Uterus (tissue), 3 donors: ENCODE measurements at regions not wholly inside any gene's neighbourhood (a gene's known extent, or its start where the extent isn't known, plus 50 kb on each side); places are given as distances from the start of the nearest gene placed in this dataset.
"Not testable (repeated sequence)": the region's sequence is repeated elsewhere in the genome, so short reads cannot be mapped to it uniquely, and the experiment has no call there.

Source experiments
- DNase-seq, 2 donors: peaks; one replicate each; pipeline ENCODE4 v3.0.0-alpha.2; 2019 to 2020
- H3K27ac ChIP-seq, 2 donors: fragments of 200-600 bp; sonication (generic); 1 replicate in 1 of 2; 2 replicates in 1 of 2; pipeline ENCODE4 v1.5.1; 2016 to 2018
- H3K27me3 ChIP-seq, 2 donors: fragments of 200-600 bp; sonication (generic); one replicate each; pipeline ENCODE4 v1.5.1; 2018 to 2019; ENCODE audit warnings: control low read depth in 1 of 2
- H3K36me3 ChIP-seq, 2 donors: fragments of 200-600 bp; sonication (generic); one replicate each; pipeline ENCODE4 v1.5.1; 2019; ENCODE audit warnings: control low read depth in 1 of 2
- H3K4me1 ChIP-seq, 2 donors: fragments of 200-600 bp; sonication (generic); one replicate each; pipeline ENCODE4 v1.5.1; 2018 to 2019; ENCODE audit warnings: control low read depth in 1 of 2
- H3K4me3 ChIP-seq, 2 donors: fragments of 200-600 bp; sonication (generic); 1 replicate in 1 of 2; 2 replicates in 1 of 2; pipeline ENCODE4 v1.5.1; 2018 to 2019; ENCODE audit warnings: mild to moderate bottlenecking in 1 of 2
- H3K9me3 ChIP-seq, 2 donors: fragments of 200-600 bp; sonication (generic); one replicate each; pipeline ENCODE4 v1.5.1; 2019; ENCODE audit warnings: control low read depth in 1 of 2
- CTCF ChIP-seq, 4 experiments: fragments of 200-600 bp in 2 of 4; fragments of 450-650 bp in 2 of 4; sonication (generic) in 2 of 4; IDR thresholded peaks; one replicate each; pipeline ENCODE4 v1.5.1; 2016 to 2019; ENCODE audit warnings: antibody characterized with exemption in 4 of 4, mild to moderate bottlenecking in 2 of 4, moderate library complexity in 1 of 4
- POLR2A ChIP-seq, 2 donors: fragments of 450-650 bp; IDR thresholded peaks; one replicate each; pipeline ENCODE4 v1.6.1; 2016; ENCODE audit warnings: antibody characterized with exemption in 2 of 2, mild to moderate bottlenecking in 1 of 2, moderate library complexity in 1 of 2
- intact Hi-C: fragments of 100-400 bp; cut with DNase I; formaldehyde crosslinking; loops from one replicate; pipeline ENCODE4 v1.15.1; 2023; ENCODE audit warnings: low total_unique reads
- donor health status: DM: yes; HTN: yes; CAD: no.

GRCh38 chrX:42290608-42291007 is 367.3 kb upstream of the CASK start:
- TF ChIP-seq POLR2A (IDR thresholded peaks at IDR 0.05): no peak
- TF ChIP-seq CTCF (IDR thresholded peaks at IDR 0.05): no peak
- Histone ChIP-seq H3K9me3 (no peaks in the 10 kb centered on the region), H3K4me1 (no peaks in the 10 kb centered on the region), H3K27ac (no peak overlapping the region), H3K27me3 (no peaks in the 10 kb centered on the region), H3K36me3 (no peaks in the 10 kb centered on the region), H3K4me3 (no peak overlapping the region)
- intact Hi-C loops: no loop called here
- DNase-seq: no peak

DNA sequence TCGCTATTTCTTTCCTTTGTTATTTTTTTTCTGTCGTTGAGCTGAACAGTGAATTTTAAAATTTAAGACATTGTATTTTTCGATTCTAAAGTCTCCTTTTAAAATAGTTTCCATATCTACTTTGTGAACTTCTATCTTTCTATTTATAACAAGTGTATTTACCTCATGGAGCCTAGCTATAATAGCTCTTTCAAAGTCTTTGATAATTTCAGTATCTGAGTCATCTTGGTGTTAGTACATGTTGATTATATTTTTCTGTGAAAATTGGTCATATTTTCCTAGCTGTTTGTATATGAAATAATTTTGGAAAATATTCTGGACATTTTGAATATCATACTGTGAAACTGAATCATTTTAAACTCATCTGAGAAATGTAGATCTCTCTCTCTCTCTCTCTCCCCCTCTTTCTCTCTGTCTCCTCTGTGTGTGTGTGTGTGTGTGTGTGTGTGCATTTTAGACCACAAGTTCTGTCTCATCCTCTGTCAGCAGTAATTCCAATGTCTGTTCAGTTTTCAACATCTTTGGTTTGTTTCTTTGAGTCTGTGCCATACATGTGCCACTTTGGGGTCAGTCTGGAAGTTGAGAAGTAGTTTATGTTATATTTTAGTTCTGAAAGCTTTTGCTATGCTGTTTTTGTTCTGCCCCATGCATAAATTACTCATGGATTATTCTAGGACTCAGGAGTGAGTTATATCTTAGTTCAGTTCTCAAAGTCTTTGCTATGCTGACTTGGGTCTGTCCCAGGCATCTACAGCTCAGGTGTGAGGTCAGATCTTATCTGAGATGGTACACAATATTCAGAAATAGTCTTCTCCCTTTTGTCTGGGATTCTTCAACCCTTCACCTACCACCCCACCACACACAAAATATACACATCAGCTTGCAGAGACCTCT is 366.4 kb upstream of the CASK start:
- Histone ChIP-seq H3K27me3 (no peaks in the 10 kb centered on the region), H3K27ac (no peak overlapping the region), H3K36me3 (no peaks in the 10 kb centered on the region), H3K9me3 (no peaks in the 10 kb centered on the region), H3K4me3 (no peak overlapping the region), H3K4me1 (no peaks in the 10 kb centered on the region)
- no peak for TF ChIP-seq POLR2A (IDR thresholded peaks at IDR 0.05)
- TF ChIP-seq CTCF (IDR thresholded peaks at IDR 0.05): no peak
- DNase-seq: no peak
- intact Hi-C loops: no loop called here

DNA sequence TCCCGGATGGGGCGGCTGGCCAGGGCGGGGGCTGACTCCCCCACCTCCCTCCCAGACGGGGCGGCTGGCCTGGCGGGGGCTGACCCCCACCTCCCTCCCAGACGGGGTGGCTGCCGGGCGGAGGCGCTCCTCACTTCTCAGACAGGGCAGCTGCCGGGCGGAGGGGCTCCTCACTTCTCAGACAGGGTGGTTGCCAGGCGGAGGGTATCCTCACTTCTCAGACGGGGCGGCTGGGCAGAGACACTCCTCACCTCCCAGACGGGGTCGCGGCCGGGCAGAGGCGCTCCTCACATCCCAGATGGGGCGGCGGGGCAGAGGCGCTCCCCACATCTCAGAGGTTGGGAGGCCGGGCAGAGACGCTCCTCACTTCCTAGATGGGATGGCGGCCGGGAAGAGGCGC is 362.3 kb upstream of the CASK start:
- H3K4me1 ChIP-seq, H3K27me3 ChIP-seq, H3K9me3 ChIP-seq, H3K36me3 ChIP-seq, H3K27ac ChIP-seq, intact Hi-C loops, H3K4me3 ChIP-seq, DNase-seq: not testable (repeated sequence)

GRCh38 chrX:42276982-42277690 is 353.8 kb upstream of the CASK start:
- no peaks in the 10 kb centered on the region for H3K27me3 ChIP-seq
- no peaks in the 10 kb centered on the region for H3K36me3 ChIP-seq
- no peaks in the 10 kb centered on the region for H3K9me3 ChIP-seq
- no peak overlapping the region for H3K27ac ChIP-seq
- no peaks in the 10 kb centered on the region for H3K4me1 ChIP-seq
- no peak for TF ChIP-seq POLR2A (IDR thresholded peaks at IDR 0.05)
- no peak for DNase-seq
- intact Hi-C loops: no loop called here
- H3K4me3 ChIP-seq: no peak overlapping the region

- no peak overlapping the region for H3K27ac ChIP-seq
- no peaks in the 10 kb centered on the region for H3K9me3 ChIP-seq
- no peaks in the 10 kb centered on the region for H3K36me3 ChIP-seq
- no peak overlapping the region for H3K4me3 ChIP-seq
- no peaks in the 10 kb centered on the region for H3K27me3 ChIP-seq
- TF ChIP-seq CTCF (IDR thresholded peaks at IDR 0.05) (no peak), POLR2A (IDR thresholded peaks at IDR 0.05) (no peak)
- intact Hi-C loops: no loop called here
- no peaks in the 10 kb centered on the region for H3K4me1 ChIP-seq
- DNase-seq: no peak
Observed at GRCh38 chrX:42274151-42274550, 350.8 kb upstream of the CASK start.

DNA sequence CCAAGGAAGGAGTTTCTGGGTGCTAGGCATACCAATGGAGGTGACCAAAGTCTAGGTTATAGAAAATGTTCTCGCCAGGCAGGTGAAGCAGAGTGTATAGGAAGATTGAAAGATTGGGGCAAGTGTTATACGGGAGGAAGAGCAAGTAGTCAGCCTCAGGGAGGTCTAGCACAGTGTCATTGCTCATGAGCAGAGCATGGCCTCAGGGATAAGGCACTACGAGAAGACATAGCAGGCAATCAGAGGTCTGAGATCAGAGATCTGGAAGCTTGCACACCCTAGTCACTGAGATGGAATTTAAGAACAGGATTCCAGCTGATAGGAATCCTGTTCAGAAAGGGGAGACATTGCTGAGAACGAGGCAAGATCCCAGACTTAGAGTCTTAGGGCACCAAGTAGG is 350.0 kb upstream of the CASK start:
- Histone ChIP-seq H3K4me1 (no peaks in the 10 kb centered on the region), H3K4me3 (no peak overlapping the region), H3K27ac (no peak overlapping the region), H3K36me3 (no peaks in the 10 kb centered on the region), H3K9me3 (no peaks in the 10 kb centered on the region), H3K27me3 (no peaks in the 10 kb centered on the region)
- DNase-seq: no peak
- TF ChIP-seq POLR2A (IDR thresholded peaks at IDR 0.05) (no peak), CTCF (IDR thresholded peaks at IDR 0.05) (no peak)
- intact Hi-C loops: no loop called here
